Renal pelvis (tissue), 1 donor: ENCODE measurements at regions not wholly inside any gene's neighbourhood (a gene's known extent, or its start where the extent isn't known, plus 50 kb on each side); places are given as distances from the start of the nearest gene placed in this dataset.
A peak's percentile ranks its signal among the peaks of the same experiment; 100 is the strongest.
"Not testable (repeated sequence)": the region's sequence is repeated elsewhere in the genome, so short reads cannot be mapped to it uniquely, and the experiment has no call there.

Source experiments
- DNase-seq: peaks from one replicate; pipeline ENCODE4 v3.0.0-alpha.2; 2013

- peak; percentile 78 for DNase-seq
Measured at GRCh38 chr21:38913120-38913892, 107.6 kb downstream of the ETS2 start.

GRCh38 chr21:38912789-38913119, 107.0 kb downstream of the ETS2 start:
- DNase-seq: no peak

GRCh38 chr21:38912102-38912629, 106.4 kb downstream of the ETS2 start:
- no peak for DNase-seq

GRCh38 chr21:38911484-38912101, 105.9 kb downstream of the ETS2 start:
- no peak for DNase-seq

- no peak for DNase-seq
Measured at GRCh38 chr21:38910390-38911067, 104.8 kb downstream of the ETS2 start.

GRCh38 chr21:38909929-38910328, 104.2 kb downstream of the ETS2 start:
- no peak for DNase-seq

GRCh38 chr21:38909109-38909508, 103.4 kb downstream of the ETS2 start:
- no peak for DNase-seq

- no peak for DNase-seq
Measured at GRCh38 chr21:38908537-38908936, 102.8 kb downstream of the ETS2 start.

GRCh38 chr21:38905752-38906151, 100.0 kb downstream of the ETS2 start:
- DNase-seq: peak; percentile 85

- no peak for DNase-seq
Measured at GRCh38 chr21:38905328-38905727, 99.6 kb downstream of the ETS2 start.

- no peak for DNase-seq
Measured at GRCh38 chr21:38903690-38904139, 98.0 kb downstream of the ETS2 start.

GRCh38 chr21:38902608-38903445, 97.1 kb downstream of the ETS2 start:
- DNase-seq: no peak

- no peak for DNase-seq
Measured at GRCh38 chr21:38900499-38900898, 94.8 kb downstream of the ETS2 start.

- not testable (repeated sequence) for DNase-seq
Measured at GRCh38 chr21:38899985-38900384, 94.3 kb downstream of the ETS2 start.

- DNase-seq: no peak
Measured at GRCh38 chr21:38899277-38899947, 93.7 kb downstream of the ETS2 start.

- DNase-seq: no peak
Measured at GRCh38 chr21:38898422-38899096, 92.8 kb downstream of the ETS2 start.

GRCh38 chr21:38897532-38898421, 92.0 kb downstream of the ETS2 start:
- no peak for DNase-seq

- DNase-seq: no peak
Measured at GRCh38 chr21:38894899-38895298, 89.2 kb downstream of the ETS2 start.

GRCh38 chr21:38888991-38889561, 83.3 kb downstream of the ETS2 start:
- DNase-seq: no peak
